Renal cortical epithelial cell (primary cell): ENCODE measurements at regions not wholly inside any gene's neighbourhood (a gene's known extent, or its start where the extent isn't known, plus 50 kb on each side); places are given as distances from the start of the nearest gene placed in this dataset.

Experiments used
- DNase-seq: peaks from one replicate; pipeline ENCODE4 v3.0.0-alpha.2; 2011; ENCODE audit warnings: low read depth

DNA sequence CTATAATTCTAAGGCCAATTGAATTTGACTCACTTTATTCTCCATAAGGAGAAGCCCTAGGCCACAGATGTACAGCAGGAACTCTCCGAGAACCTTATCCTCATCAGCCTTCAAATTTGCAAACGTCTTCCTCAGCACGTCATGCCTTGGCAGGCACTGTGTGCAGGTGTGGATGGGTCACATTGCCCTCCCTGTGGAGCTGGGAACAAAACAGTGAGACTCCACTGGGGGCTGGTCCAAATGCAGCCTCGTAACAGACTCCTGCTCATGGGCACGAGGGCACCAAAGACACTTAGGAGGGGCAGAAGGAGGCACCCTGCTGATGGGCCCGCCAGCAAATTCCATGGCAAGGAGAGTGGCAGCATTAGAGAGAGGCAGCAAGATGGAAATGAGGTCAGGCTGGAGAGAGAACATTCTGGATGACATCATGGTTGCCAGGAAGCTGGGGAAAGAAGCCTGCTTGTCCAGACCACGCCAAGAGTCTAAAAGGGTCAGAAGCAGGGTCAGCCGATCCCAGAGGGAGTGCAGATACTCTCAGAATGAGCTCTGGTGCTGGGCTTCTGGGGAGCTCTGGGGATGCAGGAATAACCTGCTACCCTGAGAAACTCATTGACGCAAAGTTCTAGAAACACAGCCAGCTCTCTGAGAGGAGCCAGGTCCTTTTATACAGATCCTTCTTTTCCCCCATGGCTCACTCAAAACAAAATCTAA is 242.2 kb downstream of the B3GLCT start:
- no peak for DNase-seq

GRCh38 chr13:31442571-31442970 is 242.8 kb downstream of the B3GLCT start:
- no peak for DNase-seq

- no peak for DNase-seq
These were observed 244.6 kb downstream of the B3GLCT start for GRCh38 chr13:31444266-31444856.

DNA sequence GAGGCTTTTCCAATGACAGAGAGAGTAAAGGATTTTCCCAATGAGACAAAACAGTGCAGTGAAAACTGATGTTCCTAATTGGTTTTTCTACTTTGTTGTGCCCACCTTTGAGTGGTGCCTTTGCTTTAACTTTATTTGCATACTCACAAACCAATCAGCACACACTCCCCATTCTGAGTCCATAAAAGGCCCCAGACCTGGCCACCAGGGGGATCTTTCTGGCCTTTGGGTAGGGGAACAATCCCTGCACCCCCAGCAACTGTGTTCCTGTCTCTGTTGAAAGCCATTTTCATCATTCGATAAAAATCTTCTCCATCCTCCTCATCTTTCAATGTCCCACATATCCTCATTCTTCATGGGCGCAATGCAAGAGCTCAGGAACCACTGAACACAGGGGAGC is 252.8 kb downstream of the B3GLCT start:
- DNase-seq: no peak

DNA sequence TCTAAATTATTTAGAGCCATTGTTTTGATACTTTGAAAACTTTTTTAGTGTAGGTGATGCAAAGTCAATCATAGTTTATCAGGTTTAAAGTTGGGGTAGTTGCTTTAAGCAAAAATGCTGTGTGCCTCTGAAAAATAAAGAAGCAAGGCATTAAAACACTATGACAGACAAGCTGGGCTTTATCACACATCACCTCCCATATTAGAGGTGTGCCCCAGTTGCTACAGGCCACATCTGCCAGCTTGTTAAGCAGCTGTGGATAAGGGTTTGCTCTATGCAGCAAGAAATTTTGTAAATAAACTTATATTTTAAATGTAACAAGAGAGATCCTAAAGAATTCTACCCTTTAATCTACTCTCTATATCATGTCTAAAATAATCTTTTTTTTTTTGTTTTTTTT is 255.8 kb downstream of the B3GLCT start:
- no peak for DNase-seq

- DNase-seq: no peak
These were observed 256.3 kb downstream of the B3GLCT start for GRCh38 chr13:31456056-31456455.

DNA sequence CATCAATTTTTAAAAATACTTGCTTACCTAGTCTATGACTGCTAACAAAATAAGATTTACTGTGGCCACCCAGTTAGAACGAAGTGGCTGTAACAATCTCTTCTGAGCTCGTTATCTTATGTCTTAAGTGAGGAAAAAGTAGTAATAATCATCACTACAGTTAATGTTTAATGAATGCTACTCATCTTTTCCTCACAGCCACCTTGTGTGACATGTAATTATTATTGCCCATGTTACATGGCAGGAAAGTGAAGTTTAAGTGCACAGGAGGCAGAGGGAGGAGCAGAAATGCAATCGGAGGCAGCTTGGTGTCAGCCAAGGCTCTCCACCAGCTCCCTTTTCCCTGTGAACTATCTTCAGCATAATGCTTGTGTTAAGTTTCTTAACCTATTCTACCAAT is 260.3 kb downstream of the B3GLCT start:
- DNase-seq: no peak

GRCh38 chr13:31461923-31462322 is 262.1 kb downstream of the B3GLCT start:
- no peak for DNase-seq

GRCh38 chr13:31462766-31463165 is 263.0 kb downstream of the B3GLCT start:
- DNase-seq: no peak

- no peak for DNase-seq
These were observed 268.5 kb downstream of the B3GLCT start for GRCh38 chr13:31468114-31468902.

GRCh38 chr13:31469377-31469776 is 269.6 kb downstream of the B3GLCT start:
- no peak for DNase-seq

GRCh38 chr13:31476266-31476665 is 263.1 kb upstream of the RXFP2 start:
- DNase-seq: no peak

GRCh38 chr13:31476753-31477152 is 262.6 kb upstream of the RXFP2 start:
- no peak for DNase-seq

DNA sequence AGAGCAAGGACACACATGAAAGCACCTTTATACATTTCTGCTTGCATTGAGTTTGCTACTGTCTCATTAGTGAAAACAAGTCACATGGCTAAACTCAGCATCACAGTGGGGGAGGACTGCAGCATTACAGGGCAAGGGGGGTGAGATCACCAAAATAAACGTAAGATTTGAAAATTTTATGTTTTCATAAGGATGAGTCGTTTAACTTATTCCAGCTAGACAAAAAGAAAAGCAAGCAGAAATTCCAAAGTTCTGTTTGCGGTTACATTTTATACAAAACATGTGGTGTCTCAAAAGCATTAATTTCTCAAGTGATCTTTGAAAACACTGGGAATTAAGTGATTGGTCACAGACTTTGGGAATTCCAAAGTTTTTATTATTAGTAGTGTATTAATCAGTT is 261.4 kb upstream of the RXFP2 start:
- DNase-seq: no peak

DNA sequence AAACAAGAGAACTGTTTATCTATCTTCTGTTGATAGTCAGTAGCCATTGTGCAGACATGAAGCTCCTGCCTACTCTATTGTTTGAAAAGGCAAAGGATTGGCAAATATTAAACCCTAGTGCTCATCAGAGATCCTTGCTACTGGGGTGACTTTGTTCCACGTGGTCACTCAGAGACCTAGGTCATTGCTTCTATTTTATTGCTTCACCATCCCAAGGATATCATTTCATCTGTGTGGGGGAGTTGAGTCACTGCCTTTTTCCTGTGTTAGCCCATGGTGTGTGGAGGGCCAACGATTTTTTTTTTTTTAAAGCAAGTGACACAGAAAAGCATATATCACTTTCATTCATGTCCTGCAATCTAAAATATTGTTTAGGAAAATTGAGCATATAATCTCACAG is 254.1 kb upstream of the RXFP2 start:
- no peak for DNase-seq

- no peak for DNase-seq
These were observed 253.7 kb upstream of the RXFP2 start for GRCh38 chr13:31485651-31486051.

DNA sequence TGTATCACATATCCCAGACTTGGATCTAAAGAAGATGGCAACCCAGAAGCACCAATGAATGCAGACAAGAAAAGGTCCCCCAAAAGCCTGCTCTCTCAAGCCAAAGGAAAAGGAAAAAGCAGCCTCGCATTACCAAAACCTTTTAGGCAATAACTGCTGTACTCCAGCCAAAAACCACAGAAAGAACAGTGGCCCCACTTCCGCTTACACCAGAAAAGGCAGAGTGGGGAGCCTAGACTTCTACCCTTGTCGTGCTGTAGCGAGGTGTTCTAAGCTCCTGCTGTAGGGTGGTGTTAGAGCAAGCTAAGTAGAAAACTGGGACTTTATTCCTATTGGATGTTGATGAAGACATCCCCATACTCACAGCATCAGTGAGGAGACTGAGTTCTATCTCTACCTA is 244.0 kb upstream of the RXFP2 start:
- no peak for DNase-seq

- DNase-seq: no peak
These were observed 240.1 kb upstream of the RXFP2 start for GRCh38 chr13:31499274-31499673.

- DNase-seq: no peak
These were observed 235.7 kb upstream of the RXFP2 start for GRCh38 chr13:31503626-31504025.

DNA sequence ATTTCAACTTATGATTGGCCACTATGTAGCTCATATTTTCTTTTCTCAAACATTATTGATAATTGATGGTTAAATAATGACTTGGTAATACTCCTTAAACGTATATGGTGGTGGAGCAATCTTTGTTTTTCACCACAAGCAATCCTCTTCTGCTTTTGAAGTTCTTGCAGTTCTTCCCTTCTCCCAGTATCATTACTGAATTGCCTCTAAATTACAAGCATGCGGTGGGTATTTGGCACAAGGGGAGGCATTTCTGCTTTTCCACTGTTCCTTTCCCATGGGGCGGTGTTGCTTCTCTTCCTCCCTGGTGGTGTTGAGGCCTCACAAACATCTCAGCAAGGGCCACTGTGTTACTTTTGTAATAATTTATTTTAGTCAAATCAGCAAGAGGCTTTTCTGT is 234.4 kb upstream of the RXFP2 start:
- DNase-seq: no peak

- DNase-seq: no peak
These were observed 227.0 kb upstream of the RXFP2 start for GRCh38 chr13:31512331-31512730.

GRCh38 chr13:31514932-31515331 is 224.4 kb upstream of the RXFP2 start:
- no peak for DNase-seq

DNA sequence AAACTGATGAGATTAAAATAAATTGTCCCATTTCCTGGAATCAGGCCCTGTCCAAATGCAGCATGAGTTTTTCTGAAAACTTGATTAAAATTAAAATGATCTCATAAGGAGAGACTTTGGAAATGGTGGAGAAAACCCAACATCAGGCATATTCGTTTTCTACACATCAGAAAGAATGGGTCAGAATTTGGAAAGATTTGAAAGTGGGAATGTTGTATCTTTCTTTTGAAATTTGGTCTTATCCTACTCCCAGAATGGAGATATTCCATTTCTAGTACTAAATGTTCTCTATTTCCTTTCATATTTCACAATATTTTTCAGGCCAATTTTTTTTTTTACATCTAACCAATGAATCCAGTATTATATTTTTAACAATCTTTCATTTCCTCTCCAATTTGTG is 223.9 kb upstream of the RXFP2 start:
- no peak for DNase-seq
